SH-SY5Y (cell line): ENCODE measurements at regions not wholly inside any gene's neighbourhood (a gene's known extent, or its start where the extent isn't known, plus 50 kb on each side); places are given as distances from the start of the nearest gene placed in this dataset.

ENCODE experiments used
- GATA2 ChIP-seq: IDR thresholded peaks from 2 replicates; pipeline ENCODE4 v1.6.1; 2011; ENCODE audit warnings: mild to moderate bottlenecking, low read depth, low read length
- GATA3 ChIP-seq: IDR thresholded peaks from 2 replicates; pipeline ENCODE4 v1.6.1; 2011; ENCODE audit warnings: low read depth, mild to moderate bottlenecking, low read length, moderate library complexity

DNA sequence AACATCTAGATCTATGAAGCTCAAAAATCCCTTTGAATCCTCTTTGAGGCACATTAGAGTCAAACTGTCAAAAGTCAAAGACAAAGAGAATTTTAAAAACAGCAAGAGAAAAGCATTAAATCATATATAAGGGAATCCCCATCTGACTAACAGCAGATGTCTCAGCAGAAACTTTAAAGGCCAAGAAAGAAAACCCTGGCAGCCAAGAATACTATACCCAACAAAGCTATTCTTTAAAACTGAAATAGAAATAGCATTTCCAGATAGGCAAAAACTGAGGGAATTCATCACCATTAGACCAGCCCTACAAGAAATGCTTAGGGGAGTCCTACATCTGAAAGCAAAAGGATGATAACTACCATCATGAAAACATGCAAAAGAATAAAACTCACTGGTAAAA is 211.2 kb upstream of the PDZRN3 start:
- TF ChIP-seq GATA2 (no peak), GATA3 (no peak)
